Ovary (tissue), 7 donors: ENCODE measurements at regions not wholly inside any gene's neighbourhood (a gene's known extent, or its start where the extent isn't known, plus 50 kb on each side); places are given as distances from the start of the nearest gene placed in this dataset.

Source experiments
- DNase-seq, 5 donors: peaks; one replicate each; pipeline ENCODE4 v3.0.0-alpha.2; 2019 to 2020
- H3K27ac ChIP-seq, 2 donors: fragments of 200-600 bp; one replicate each; pipeline versions ENCODE4 v1.5.1 to v1.8.0; 2019 to 2022
- H3K27me3 ChIP-seq: fragments of 200-600 bp; one replicate; pipeline ENCODE4 v1.8.0; 2022
- H3K36me3 ChIP-seq: fragments of 200-600 bp; sonication (generic); one replicate; pipeline ENCODE4 v1.5.1; 2019
- H3K4me1 ChIP-seq: one replicate; pipeline ENCODE4 v1.8.1; 2013; ENCODE audit warnings: mild to moderate bottlenecking, moderate library complexity; ENCODE audit not compliant: insufficient read depth
- H3K4me3 ChIP-seq: fragments of 200-600 bp; sonication (generic); one replicate; pipeline ENCODE4 v1.5.1; 2017
- H3K9me3 ChIP-seq, 2 donors: fragments of 200-600 bp in 1 of 2; sonication (generic) in 1 of 2; one replicate each; pipeline versions ENCODE4 v1.5.1 to v1.8.1; 2013 to 2019; ENCODE audit warnings: mild to moderate bottlenecking in 1 of 2, moderate library complexity in 1 of 2
- EP300 ChIP-seq: sonication (generic); formaldehyde crosslinking; IDR thresholded peaks from one replicate; pipeline ENCODE4 v1.6.1; 2017; ENCODE audit warnings: antibody characterized with exemption
- POLR2A ChIP-seq: fragments of 450-650 bp; IDR thresholded peaks from one replicate; pipeline ENCODE4 v1.6.1; 2017; ENCODE audit warnings: antibody characterized with exemption, mild to moderate bottlenecking, moderate library complexity
- WGBS, 3 donors: extraction: QIAGEN DNeasy Blood & Tissue Kit in 1 of 3; methylation state at CpG; one replicate each; pipeline versions ENCODE4 v1.1.5 to v1.1.7; 2013 to 2017; 5-methylcytosine and 5-hydroxymethylcytosine counted together
- intact Hi-C, 4 donors: fragments of 100-400 bp; cut with DNase I; formaldehyde crosslinking; loops; one replicate each; pipeline versions ENCODE4 v1.11.0 to v1.15.1; 2022 to 2023
- TF ChIP-seq, protein P1 (sequence below), 3 donors: fragments of 450-650 bp in 2 of 3; fragments of 200-600 bp in 1 of 3; IDR thresholded peaks; one replicate each; pipeline versions ENCODE4 v1.5.1 to v1.8.0; 2016 to 2022; ENCODE audit warnings: antibody characterized with exemption in 3 of 3, mild to moderate bottlenecking in 1 of 3
- donor health status: DM: no; HTN: no; CAD: no; lungs with moderate emphysema.
- donor health status: DM: no; HTN: no; CAD: no.
- donor health status: Bipolar disorder and iron deficiency.
- donor health status: DM: no; HTN: no; CAD: no.
- donor health status: DM: yes; HTN: yes; CAD: no.

DNA sequence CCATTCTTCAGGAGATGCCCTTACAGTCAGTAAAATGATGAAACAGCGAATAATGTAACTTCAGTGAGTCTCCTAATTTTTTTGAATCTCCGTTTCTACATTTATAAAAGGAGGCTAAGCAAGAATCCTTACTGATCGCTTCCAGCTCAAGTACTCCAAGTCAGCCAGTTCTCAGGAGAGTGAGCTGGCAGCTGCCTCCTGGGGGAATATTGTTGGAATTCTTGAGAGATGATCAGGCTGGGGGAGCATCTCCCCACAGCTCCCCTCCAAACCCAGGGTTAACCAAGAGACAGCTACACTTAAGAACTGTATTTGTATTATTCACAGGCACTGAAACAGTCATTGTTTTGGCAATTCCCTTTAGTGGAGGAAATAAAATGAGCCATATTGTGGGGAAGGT is 89.1 kb upstream of the PCSK2 start:
- Histone ChIP-seq H3K36me3 (no peaks in the 10 kb centered on the region), H3K27me3 (no peaks in the 10 kb centered on the region), H3K27ac (no peak overlapping the region), H3K4me3 (no peak overlapping the region), H3K4me1 (no peaks in the 10 kb centered on the region), H3K9me3 (no peaks in the 10 kb centered on the region)
- intact Hi-C loops: no loop called here
- WGBS, 3 donors: 84 to 89% (median 88%) methylated on average over 3 of the region's 3 CpGs
- DNase-seq: no peak
- no peak for TF ChIP-seq EP300
- TF ChIP-seq POLR2A: no peak
- TF ChIP-seq, protein P1, sequence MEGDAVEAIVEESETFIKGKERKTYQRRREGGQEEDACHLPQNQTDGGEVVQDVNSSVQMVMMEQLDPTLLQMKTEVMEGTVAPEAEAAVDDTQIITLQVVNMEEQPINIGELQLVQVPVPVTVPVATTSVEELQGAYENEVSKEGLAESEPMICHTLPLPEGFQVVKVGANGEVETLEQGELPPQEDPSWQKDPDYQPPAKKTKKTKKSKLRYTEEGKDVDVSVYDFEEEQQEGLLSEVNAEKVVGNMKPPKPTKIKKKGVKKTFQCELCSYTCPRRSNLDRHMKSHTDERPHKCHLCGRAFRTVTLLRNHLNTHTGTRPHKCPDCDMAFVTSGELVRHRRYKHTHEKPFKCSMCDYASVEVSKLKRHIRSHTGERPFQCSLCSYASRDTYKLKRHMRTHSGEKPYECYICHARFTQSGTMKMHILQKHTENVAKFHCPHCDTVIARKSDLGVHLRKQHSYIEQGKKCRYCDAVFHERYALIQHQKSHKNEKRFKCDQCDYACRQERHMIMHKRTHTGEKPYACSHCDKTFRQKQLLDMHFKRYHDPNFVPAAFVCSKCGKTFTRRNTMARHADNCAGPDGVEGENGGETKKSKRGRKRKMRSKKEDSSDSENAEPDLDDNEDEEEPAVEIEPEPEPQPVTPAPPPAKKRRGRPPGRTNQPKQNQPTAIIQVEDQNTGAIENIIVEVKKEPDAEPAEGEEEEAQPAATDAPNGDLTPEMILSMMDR (IDR thresholded peaks at IDR 0.05): no peak

DNA sequence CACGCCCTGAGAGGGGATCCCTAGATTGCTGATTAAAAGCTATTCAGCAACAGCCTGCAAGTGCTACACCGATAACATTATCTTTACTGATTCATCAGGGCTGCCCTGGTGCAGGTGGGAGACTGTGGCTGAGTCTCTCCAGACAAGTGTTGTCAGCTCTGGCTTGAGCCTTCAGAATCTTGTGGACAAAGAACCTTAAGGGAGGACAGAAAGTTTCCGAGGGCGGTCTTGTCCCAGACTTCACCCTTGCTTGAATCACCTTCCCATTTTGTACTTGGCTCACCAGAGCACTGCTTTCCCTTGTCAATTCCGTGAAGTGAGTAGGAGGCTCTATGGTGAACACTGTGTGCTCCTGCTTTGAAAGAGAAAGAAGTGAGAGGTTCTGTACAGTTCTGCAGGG is 88.6 kb upstream of the PCSK2 start:
- H3K4me1 ChIP-seq: no peaks in the 10 kb centered on the region
- H3K36me3 ChIP-seq: no peaks in the 10 kb centered on the region
- intact Hi-C loops: no loop called here
- H3K9me3 ChIP-seq: no peaks in the 10 kb centered on the region
- WGBS, 3 donors: 47 to 65% (median 65%) methylated on average over 5 of the region's 5 CpGs
- no peak overlapping the region for H3K4me3 ChIP-seq
- DNase-seq: no peak
- no peak overlapping the region for H3K27ac ChIP-seq
- H3K27me3 ChIP-seq: no peaks in the 10 kb centered on the region
- no peak for TF ChIP-seq EP300
- no peak for TF ChIP-seq POLR2A
- TF ChIP-seq, protein P1 (IDR thresholded peaks at IDR 0.05): no peak

DNA sequence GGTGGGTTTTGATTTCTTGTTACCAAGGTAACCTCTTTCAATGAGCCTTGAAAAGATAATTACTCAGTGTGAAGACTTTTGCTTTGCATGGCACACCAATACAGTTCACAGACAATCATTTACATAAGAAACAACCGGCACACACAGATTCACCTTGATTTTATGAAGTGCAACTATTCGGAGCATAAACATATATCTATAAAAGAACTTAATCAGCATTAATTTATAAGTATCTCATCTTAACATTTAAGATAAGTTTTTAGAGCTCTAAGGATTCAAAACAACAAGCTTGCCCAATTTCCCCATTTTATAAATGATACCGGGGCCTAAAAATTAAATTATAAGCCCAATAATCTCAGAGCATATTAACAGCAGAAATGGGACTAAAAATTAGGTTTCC is 85.9 kb upstream of the PCSK2 start:
- Histone ChIP-seq H3K27ac (no peak overlapping the region), H3K36me3 (no peaks in the 10 kb centered on the region), H3K27me3 (no peaks in the 10 kb centered on the region), H3K4me3 (no peak overlapping the region), H3K4me1 (no peaks in the 10 kb centered on the region), H3K9me3 (no peaks in the 10 kb centered on the region)
- no peak for DNase-seq
- 92 to 95% (median 93%) methylated on average over 3 of the region's 3 CpGs for WGBS, 3 donors
- TF ChIP-seq, protein P1 (IDR thresholded peaks at IDR 0.05): no peak
- TF ChIP-seq EP300: no peak
- intact Hi-C loops: no loop called here

DNA sequence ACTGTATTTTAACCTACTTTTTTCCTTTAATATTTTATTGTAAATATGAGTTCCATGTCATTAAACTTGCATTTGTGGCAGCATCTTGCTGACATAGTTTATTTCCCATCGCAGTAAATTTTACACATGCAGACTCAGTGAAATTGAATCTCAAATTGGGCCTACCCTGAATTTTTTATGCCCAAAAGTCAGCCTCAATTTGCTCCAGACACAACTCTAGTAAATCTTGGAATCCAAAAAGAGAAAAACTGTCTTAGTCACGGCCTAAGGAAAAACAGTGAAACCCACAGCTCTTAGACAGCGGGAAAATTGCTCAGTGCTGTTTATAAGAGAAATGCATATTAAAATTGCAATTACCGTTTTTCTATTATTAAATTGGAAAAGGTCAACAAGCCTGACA is 85.3 kb upstream of the PCSK2 start:
- 88 to 90% (median 89%) methylated on average over 4 of the region's 4 CpGs for WGBS, 3 donors

More for the DNA sequence above, 85.3 kb upstream of the PCSK2 start:
- H3K36me3 ChIP-seq: no peaks in the 10 kb centered on the region
- H3K27ac ChIP-seq: no peak overlapping the region
- TF ChIP-seq EP300 (no peak), POLR2A (no peak)
- TF ChIP-seq, protein P1 (IDR thresholded peaks at IDR 0.05): no peak
- no peaks in the 10 kb centered on the region for H3K9me3 ChIP-seq
- no peak for DNase-seq
- no peaks in the 10 kb centered on the region for H3K27me3 ChIP-seq
- H3K4me1 ChIP-seq: no peaks in the 10 kb centered on the region
- intact Hi-C loops: no loop called here
- no peak overlapping the region for H3K4me3 ChIP-seq
